Type B pancreatic cell (in vitro differentiated cells): ENCODE measurements at regions not wholly inside any gene's neighbourhood (a gene's known extent, or its start where the extent isn't known, plus 50 kb on each side); places are given as distances from the start of the nearest gene placed in this dataset.

ENCODE experiments used
- DNase-seq: peaks from one replicate; pipeline ENCODE4 v3.0.0; 2021; ENCODE audit warnings: mixed read lengths; ENCODE audit not compliant: unreplicated experiment; ENCODE audit errors: extremely low spot score
- H3K27ac Mint-ChIP-seq: 2 replicates; pipeline ENCODE4 v1.8.0; 2021; ENCODE audit warnings: mild to moderate bottlenecking, mixed read lengths
- H3K27me3 Mint-ChIP-seq: 2 replicates; pipeline ENCODE4 v1.8.0; 2021; ENCODE audit warnings: mixed read lengths
- H3K36me3 Mint-ChIP-seq: 2 replicates; pipeline ENCODE4 v1.8.0; 2021; ENCODE audit warnings: mixed read lengths
- H3K4me1 Mint-ChIP-seq: one replicate; pipeline ENCODE4 v1.8.0; 2021; ENCODE audit warnings: mixed read lengths; ENCODE audit not compliant: unreplicated experiment
- H3K4me3 Mint-ChIP-seq: 2 replicates; pipeline ENCODE4 v1.8.0; 2021; ENCODE audit warnings: mild to moderate bottlenecking, mixed read lengths
- H3K9me3 Mint-ChIP-seq: 2 replicates; pipeline ENCODE4 v1.8.0; 2021; ENCODE audit warnings: mixed read lengths
- TF ChIP-seq, protein P1 (sequence below): fragments of 200-600 bp; sonication (generic); conservative IDR thresholded peaks from 2 replicates; pipeline ENCODE4 v1.5.0; 2021; ENCODE audit warnings: antibody characterized with exemption, mild to moderate bottlenecking

GRCh38 chr20:51092338-51092737, 69.4 kb upstream of the KCNG1 start:
- peak overlapping the region; percentile 11 for H3K27ac Mint-ChIP-seq
- DNase-seq, result no peak

DNA sequence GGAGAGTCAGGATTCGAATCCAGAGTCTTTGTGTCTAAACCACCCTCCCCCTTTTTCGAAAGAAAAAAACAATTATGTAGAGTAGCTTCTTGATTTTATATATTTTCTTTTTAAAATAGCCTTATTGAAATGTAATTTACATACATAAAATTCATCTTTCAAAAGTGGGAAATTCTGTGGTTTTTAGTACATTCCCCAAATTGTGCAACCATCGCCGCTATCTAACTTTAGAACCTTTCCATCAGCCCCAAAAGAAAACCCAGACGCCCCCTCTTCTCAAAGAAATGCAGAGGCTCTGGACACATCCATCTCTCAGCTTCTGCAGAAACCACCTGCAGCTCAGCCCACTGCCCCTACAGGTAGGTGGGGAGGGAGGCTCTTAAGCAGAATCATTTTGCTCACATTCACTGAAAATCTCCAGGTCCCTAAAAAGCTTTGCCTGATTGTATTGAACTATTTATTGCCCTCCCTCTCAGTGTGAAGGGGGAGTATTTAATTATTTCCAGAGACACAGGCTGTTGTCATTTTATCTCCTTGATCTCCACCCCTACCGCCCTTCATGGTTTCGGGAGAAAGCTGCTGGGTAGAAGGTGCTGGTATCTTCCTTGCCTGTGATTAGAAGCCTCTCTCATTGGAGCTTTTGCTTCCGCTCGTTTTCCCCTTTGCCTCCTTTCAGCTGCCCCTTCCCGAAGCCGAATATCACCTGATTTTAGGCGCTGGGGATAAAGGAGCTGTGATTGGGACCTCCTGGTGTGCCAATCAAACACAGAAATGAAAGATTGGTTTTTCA, 68.7 kb upstream of the KCNG1 start:
- Mint-ChIP-seq H3K4me1 (peaks cover 51% of the 10 kb centered on the region), H3K27ac (peak overlapping the region; percentile 11), H3K36me3 (no peaks in the 10 kb centered on the region), H3K4me3 (peak overlapping the region; percentile 50), H3K9me3 (no peaks in the 10 kb centered on the region), H3K27me3 (peaks cover 6% of the 10 kb centered on the region)
- TF ChIP-seq, protein P1, sequence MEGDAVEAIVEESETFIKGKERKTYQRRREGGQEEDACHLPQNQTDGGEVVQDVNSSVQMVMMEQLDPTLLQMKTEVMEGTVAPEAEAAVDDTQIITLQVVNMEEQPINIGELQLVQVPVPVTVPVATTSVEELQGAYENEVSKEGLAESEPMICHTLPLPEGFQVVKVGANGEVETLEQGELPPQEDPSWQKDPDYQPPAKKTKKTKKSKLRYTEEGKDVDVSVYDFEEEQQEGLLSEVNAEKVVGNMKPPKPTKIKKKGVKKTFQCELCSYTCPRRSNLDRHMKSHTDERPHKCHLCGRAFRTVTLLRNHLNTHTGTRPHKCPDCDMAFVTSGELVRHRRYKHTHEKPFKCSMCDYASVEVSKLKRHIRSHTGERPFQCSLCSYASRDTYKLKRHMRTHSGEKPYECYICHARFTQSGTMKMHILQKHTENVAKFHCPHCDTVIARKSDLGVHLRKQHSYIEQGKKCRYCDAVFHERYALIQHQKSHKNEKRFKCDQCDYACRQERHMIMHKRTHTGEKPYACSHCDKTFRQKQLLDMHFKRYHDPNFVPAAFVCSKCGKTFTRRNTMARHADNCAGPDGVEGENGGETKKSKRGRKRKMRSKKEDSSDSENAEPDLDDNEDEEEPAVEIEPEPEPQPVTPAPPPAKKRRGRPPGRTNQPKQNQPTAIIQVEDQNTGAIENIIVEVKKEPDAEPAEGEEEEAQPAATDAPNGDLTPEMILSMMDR, result no peak
- no peak for DNase-seq

More at GRCh38 chr20:51092338-51092737, 69.4 kb upstream of the KCNG1 start:
- peak overlapping the region; percentile 50 for H3K4me3 Mint-ChIP-seq
- peaks cover 6% of the 10 kb centered on the region for H3K27me3 Mint-ChIP-seq
- peaks cover 50% of the 10 kb centered on the region for H3K4me1 Mint-ChIP-seq
- no peaks in the 10 kb centered on the region for H3K9me3 Mint-ChIP-seq
- TF ChIP-seq, protein P1, result no peak
- H3K36me3 Mint-ChIP-seq, result no peaks in the 10 kb centered on the region

DNA sequence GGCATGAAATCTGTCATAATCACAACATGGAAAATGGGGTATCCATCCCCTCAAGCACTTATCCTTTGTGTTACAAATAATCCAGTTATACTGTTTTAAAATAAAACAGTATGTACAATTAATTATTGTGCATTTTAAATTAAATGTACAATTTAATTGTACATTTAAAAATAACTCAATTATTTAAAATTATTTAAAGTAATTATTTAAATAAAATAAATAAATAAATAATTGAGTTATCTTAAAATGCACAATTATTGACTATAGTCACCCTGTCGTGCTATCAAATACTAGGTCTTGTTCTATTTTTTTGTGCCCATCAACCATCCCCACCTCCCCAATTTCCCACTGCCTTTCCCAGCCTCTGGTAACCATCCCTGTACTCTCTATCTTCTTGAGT, 66.9 kb upstream of the KCNG1 start:
- H3K4me3 Mint-ChIP-seq, result no peak overlapping the region
- H3K36me3 Mint-ChIP-seq, result no peaks in the 10 kb centered on the region
- no peak overlapping the region for H3K27ac Mint-ChIP-seq
- peaks cover 6% of the 10 kb centered on the region for H3K27me3 Mint-ChIP-seq
- DNase-seq, result no peak
- H3K4me1 Mint-ChIP-seq, result peaks cover 40% of the 10 kb centered on the region
- H3K9me3 Mint-ChIP-seq, result no peaks in the 10 kb centered on the region
- TF ChIP-seq, protein P1, result no peak

DNA sequence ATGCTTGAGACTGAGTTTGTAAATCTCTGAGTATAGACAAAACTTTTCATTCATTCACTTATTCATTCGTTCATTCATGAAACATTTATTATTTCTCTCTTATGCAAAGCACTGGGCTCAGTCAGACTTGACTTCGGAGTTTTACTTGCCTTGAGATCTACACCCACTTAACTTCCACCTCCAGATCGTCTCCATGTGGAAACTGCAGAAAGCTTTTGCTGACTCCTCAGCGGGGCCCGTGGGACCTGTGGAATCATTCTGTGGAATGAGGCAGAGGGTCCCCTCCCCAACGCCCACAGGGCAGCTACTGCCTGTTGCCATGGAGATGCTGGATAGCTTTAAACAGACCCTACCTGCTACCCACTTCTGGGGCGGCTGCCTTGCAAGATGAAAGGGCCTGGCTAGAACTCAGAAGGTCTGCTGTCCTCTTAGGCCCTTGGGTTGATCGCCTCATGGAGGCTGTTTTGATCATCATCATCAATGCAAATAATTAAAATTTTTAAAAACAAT, 66.4 kb upstream of the KCNG1 start:
- H3K9me3 Mint-ChIP-seq, result no peaks in the 10 kb centered on the region
- no peaks in the 10 kb centered on the region for H3K36me3 Mint-ChIP-seq
- H3K4me3 Mint-ChIP-seq, result no peak overlapping the region
- H3K27me3 Mint-ChIP-seq, result peaks cover 9% of the 10 kb centered on the region
- TF ChIP-seq, protein P1, result no peak
- no peak for DNase-seq
- peaks cover 36% of the 10 kb centered on the region for H3K4me1 Mint-ChIP-seq
- no peak overlapping the region for H3K27ac Mint-ChIP-seq

DNA sequence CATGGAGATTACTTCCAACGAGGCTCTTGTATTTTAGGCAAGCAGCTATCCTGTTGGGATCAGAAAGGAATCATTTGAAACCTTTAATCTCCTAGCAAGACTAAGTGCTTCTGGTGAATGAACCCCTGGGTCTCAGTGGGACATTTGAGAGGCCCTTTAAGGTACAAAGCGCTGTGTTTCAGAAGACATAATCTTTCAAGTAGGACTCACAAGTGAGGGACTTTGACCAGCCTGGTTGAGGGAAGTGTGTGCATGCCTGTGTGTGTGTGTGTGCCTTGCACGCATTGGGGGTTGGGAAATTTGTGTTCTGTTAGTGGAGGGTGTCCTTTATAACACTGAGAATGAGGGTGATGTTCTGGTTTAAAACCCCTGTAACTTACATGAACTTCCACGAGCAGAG, 64.4 kb upstream of the KCNG1 start:
- peak overlapping the region; percentile 42 for H3K4me3 Mint-ChIP-seq
- H3K27ac Mint-ChIP-seq, result no peak overlapping the region
- peaks cover 25% of the 10 kb centered on the region for H3K27me3 Mint-ChIP-seq
- peaks cover 27% of the 10 kb centered on the region for H3K4me1 Mint-ChIP-seq
- DNase-seq, result no peak
- no peaks in the 10 kb centered on the region for H3K9me3 Mint-ChIP-seq
- no peaks in the 10 kb centered on the region for H3K36me3 Mint-ChIP-seq
- TF ChIP-seq, protein P1, result no peak
